BE2C (cell line): ENCODE measurements at regions not wholly inside any gene's neighbourhood (a gene's known extent, or its start where the extent isn't known, plus 50 kb on each side); places are given as distances from the start of the nearest gene placed in this dataset.

Experiments used
- DNase-seq: peaks from one replicate; pipeline ENCODE4 v3.0.0-alpha.2; 2020
- H3K27me3 ChIP-seq: fragments of 250-450 bp; sonication (Bioruptor Pico); 2 replicates; pipeline ENCODE4 v1.5.1; 2020; ENCODE audit warnings: mild to moderate bottlenecking
- H3K36me3 ChIP-seq: fragments of 250-450 bp; sonication (Bioruptor Pico); 2 replicates; pipeline ENCODE4 v1.5.1; 2020; ENCODE audit warnings: mild to moderate bottlenecking
- H3K4me1 ChIP-seq: fragments of 250-450 bp; sonication (Bioruptor Pico); 2 replicates; pipeline ENCODE4 v1.5.1; 2020
- H3K4me3 ChIP-seq: 2 replicates; pipeline ENCODE4 v1.5.1; 2011; ENCODE audit warnings: low read depth, low read length
- H3K9me3 ChIP-seq: fragments of 250-450 bp; sonication (Bioruptor Pico); 2 replicates; pipeline ENCODE4 v1.5.1; 2020
- CTCF ChIP-seq: IDR thresholded peaks from 2 replicates; pipeline ENCODE4 v1.5.1; 2012; ENCODE audit warnings: mild to moderate bottlenecking, low read depth, low read length

DNA sequence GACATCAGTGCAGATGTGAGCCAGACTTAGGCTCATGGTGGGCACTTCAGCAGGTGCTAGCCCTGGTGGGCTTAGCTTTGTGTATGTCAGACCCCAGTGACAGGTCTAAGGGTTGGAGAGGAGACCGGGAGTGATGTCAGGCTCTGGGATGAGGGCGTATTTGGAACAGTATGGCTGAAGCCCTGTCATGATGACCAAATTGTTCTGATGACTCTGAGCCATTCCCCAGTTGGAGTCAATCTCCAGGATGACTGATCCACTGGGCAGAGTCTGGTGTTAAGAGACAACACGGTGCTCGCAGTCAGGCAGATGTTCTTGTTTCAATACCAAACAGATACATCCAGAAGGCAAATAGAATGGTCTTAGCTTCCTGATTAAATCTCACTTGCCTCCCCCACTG, 241.5 kb downstream of the SOX11 start:
- Histone ChIP-seq H3K9me3 (no peaks in the 10 kb centered on the region; the same call in 1 of the 2 replicates), H3K4me1 (no peaks in the 10 kb centered on the region), H3K36me3 (no peaks in the 10 kb centered on the region), H3K4me3 (no peak overlapping the region), H3K27me3 (no peaks in the 10 kb centered on the region)
- TF ChIP-seq CTCF: no peak
- DNase-seq: no peak

DNA sequence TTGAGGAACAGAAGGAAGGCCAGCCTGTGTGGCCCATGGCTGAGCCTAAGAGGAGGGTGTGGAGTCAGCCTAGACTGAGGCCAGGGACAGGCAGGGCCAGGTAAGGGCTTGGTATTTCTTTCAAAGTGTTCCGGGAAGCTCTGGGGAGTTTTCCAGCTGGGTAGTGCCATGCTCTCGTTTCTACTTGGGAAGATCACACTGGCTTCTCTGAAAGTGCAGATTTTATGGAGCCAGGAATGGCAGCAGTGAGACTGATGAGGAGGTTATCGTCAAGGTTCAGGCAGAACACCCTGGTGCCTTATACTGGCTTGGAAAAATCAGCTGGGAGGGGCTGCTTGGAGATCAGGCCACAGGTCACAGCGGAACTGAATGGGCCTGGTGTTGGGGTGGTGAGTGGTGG, 245.1 kb downstream of the SOX11 start:
- H3K9me3 ChIP-seq: no peaks in the 10 kb centered on the region
- H3K4me3 ChIP-seq: no peak overlapping the region
- TF ChIP-seq CTCF: no peak
- no peaks in the 10 kb centered on the region for H3K27me3 ChIP-seq
- H3K36me3 ChIP-seq: no peaks in the 10 kb centered on the region
- DNase-seq: no peak
- H3K4me1 ChIP-seq: no peaks in the 10 kb centered on the region

- Histone ChIP-seq H3K9me3 (no peaks in the 10 kb centered on the region), H3K4me3 (no peak overlapping the region), H3K4me1 (no peaks in the 10 kb centered on the region), H3K36me3 (no peaks in the 10 kb centered on the region), H3K27me3 (no peaks in the 10 kb centered on the region)
- TF ChIP-seq CTCF: no peak
- no peak for DNase-seq
Observed at GRCh38 chr2:5937851-5938565, 245.8 kb downstream of the SOX11 start.

DNA sequence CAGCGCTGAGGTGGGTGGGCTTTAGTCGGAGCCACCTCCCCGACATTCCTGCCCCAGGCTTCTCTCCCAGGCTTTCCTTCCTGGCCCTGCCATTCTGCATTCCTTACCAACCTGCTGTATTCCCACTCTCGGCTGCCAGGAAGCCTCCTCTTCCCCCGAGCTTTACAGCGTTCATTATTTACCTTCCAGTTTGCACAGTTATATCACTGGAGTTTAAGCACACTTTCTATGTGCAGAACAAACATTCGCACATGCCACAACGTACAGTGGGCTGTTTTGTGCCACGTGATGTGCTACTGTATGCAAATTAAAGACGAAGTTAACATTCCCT, 246.3 kb downstream of the SOX11 start:
- no peak for TF ChIP-seq CTCF
- H3K27me3 ChIP-seq: no peaks in the 10 kb centered on the region
- H3K4me3 ChIP-seq: no peak overlapping the region
- H3K36me3 ChIP-seq: no peaks in the 10 kb centered on the region
- H3K9me3 ChIP-seq: no peaks in the 10 kb centered on the region
- DNase-seq: no peak
- H3K4me1 ChIP-seq: no peaks in the 10 kb centered on the region

DNA sequence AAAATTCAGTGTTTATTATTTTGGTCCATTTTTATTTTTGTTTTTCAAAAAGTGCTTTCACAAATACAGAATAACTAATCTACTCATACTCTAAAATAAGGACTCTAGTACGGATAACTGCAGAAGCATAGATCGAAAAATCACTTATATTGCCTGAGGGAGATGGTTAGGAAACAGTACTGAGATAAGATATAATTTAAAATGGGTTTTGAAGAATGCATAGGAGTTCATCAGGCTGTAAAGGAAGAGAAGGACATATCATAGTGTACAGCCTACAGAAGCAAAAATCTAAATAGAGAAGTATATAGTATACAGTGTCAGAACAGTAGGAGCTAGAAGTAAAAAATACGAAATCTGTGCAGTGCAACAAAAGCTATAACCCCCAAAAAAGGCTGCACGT, 247.4 kb downstream of the SOX11 start:
- H3K27me3 ChIP-seq: no peaks in the 10 kb centered on the region
- no peaks in the 10 kb centered on the region for H3K36me3 ChIP-seq
- TF ChIP-seq CTCF: no peak
- no peaks in the 10 kb centered on the region for H3K4me1 ChIP-seq
- H3K4me3 ChIP-seq: no peak overlapping the region
- no peak for DNase-seq
- H3K9me3 ChIP-seq: no peaks in the 10 kb centered on the region

GRCh38 chr2:5940596-5941535, 248.7 kb downstream of the SOX11 start:
- Histone ChIP-seq H3K9me3 (no peaks in the 10 kb centered on the region), H3K27me3 (no peaks in the 10 kb centered on the region), H3K4me1 (no peaks in the 10 kb centered on the region), H3K36me3 (no peaks in the 10 kb centered on the region), H3K4me3 (no peak overlapping the region)
- TF ChIP-seq CTCF: no peak
- DNase-seq: no peak
